GM21619 (cell line): ENCODE measurements at regions not wholly inside any gene's neighbourhood (a gene's known extent, or its start where the extent isn't known, plus 50 kb on each side); places are given as distances from the start of the nearest gene placed in this dataset.
"Not testable (repeated sequence)": the region's sequence is repeated elsewhere in the genome, so short reads cannot be mapped to it uniquely, and the experiment has no call there.

Experiments used
- ATAC-seq: cut with Tn5 transposase; IDR thresholded peaks from one replicate; pipeline ENCODE4 v1.9.1; 2021; ENCODE audit not compliant: unreplicated experiment

- ATAC-seq, result no peak
Measured at GRCh38 chr14:71454010-71454409, 478.2 kb upstream of the RGS6 start.

GRCh38 chr14:71454513-71455332 is 477.5 kb upstream of the RGS6 start:
- ATAC-seq, result no peak

GRCh38 chr14:71460091-71460490 is 472.1 kb upstream of the RGS6 start:
- ATAC-seq, result no peak

GRCh38 chr14:71461617-71462016 is 470.6 kb upstream of the RGS6 start:
- not testable (repeated sequence) for ATAC-seq

- no peak for ATAC-seq
Measured at GRCh38 chr14:71463807-71464206, 468.4 kb upstream of the RGS6 start.

GRCh38 chr14:71464840-71465239 is 467.4 kb upstream of the RGS6 start:
- no peak for ATAC-seq

- ATAC-seq, result no peak
Measured at GRCh38 chr14:71465316-71465715, 466.9 kb upstream of the RGS6 start.

GRCh38 chr14:71466251-71466650 is 466.0 kb upstream of the RGS6 start:
- ATAC-seq, result no peak

- ATAC-seq, result no peak
Measured at GRCh38 chr14:71466946-71467345, 465.3 kb upstream of the RGS6 start.

GRCh38 chr14:71467361-71467811 is 464.8 kb upstream of the RGS6 start:
- no peak for ATAC-seq

- ATAC-seq, result no peak
Measured at GRCh38 chr14:71468701-71469100, 463.5 kb upstream of the RGS6 start.

- no peak for ATAC-seq
Measured at GRCh38 chr14:71469643-71470335, 462.4 kb upstream of the RGS6 start.

- no peak for ATAC-seq
Measured at GRCh38 chr14:71471634-71472355, 460.4 kb upstream of the RGS6 start.

- peak; percentile 58 for ATAC-seq
Measured at GRCh38 chr14:71472356-71473340, 459.6 kb upstream of the RGS6 start.

- ATAC-seq, result no peak
Measured at GRCh38 chr14:71473843-71474242, 458.4 kb upstream of the RGS6 start.

GRCh38 chr14:71474301-71475265 is 457.6 kb upstream of the RGS6 start:
- ATAC-seq, result no peak

- ATAC-seq, result no peak
Measured at GRCh38 chr14:71475916-71476315, 456.3 kb upstream of the RGS6 start.

- no peak for ATAC-seq
Measured at GRCh38 chr14:71478542-71478941, 453.7 kb upstream of the RGS6 start.

- no peak for ATAC-seq
Measured at GRCh38 chr14:71481021-71481654, 451.1 kb upstream of the RGS6 start.
